Neural crest cell (in vitro differentiated cells): ENCODE measurements at regions not wholly inside any gene's neighbourhood (a gene's known extent, or its start where the extent isn't known, plus 50 kb on each side); places are given as distances from the start of the nearest gene placed in this dataset.

ENCODE experiments used
- DNase-seq: peaks from one replicate; pipeline ENCODE4 v3.0.0; 2021; ENCODE audit warnings: low read depth, mixed read lengths, low spot score
- H3K27ac Mint-ChIP-seq: one replicate; pipeline ENCODE4 v1.8.0; 2021; ENCODE audit warnings: mild to moderate bottlenecking, mixed read lengths; ENCODE audit not compliant: unreplicated experiment
- H3K27me3 Mint-ChIP-seq: 2 replicates; pipeline ENCODE4 v1.8.0; 2021; ENCODE audit warnings: low read depth, mild to moderate bottlenecking, mixed read lengths
- H3K36me3 Mint-ChIP-seq: 2 replicates; pipeline ENCODE4 v1.8.0; 2021; ENCODE audit warnings: low read depth, mild to moderate bottlenecking, mixed read lengths
- H3K4me1 Mint-ChIP-seq: 2 replicates; pipeline ENCODE4 v1.8.0; 2021; ENCODE audit warnings: mixed read lengths
- H3K4me3 Mint-ChIP-seq: one replicate; pipeline ENCODE4 v1.8.0; 2021; ENCODE audit warnings: mild to moderate bottlenecking, mixed read lengths
- H3K9me3 Mint-ChIP-seq: 2 replicates; pipeline ENCODE4 v1.8.0; 2021; ENCODE audit warnings: mixed read lengths
- CTCF ChIP-seq: fragments of 200-600 bp; sonication (generic); conservative IDR thresholded peaks from 2 replicates; pipeline ENCODE4 v1.5.0; 2021; ENCODE audit warnings: antibody characterized with exemption, mild to moderate bottlenecking

- Mint-ChIP-seq H3K4me3 (no peak overlapping the region), H3K27ac (no peak overlapping the region), H3K4me1 (peaks cover 3% of the 10 kb centered on the region), H3K36me3 (peaks cover 5% of the 10 kb centered on the region), H3K9me3 (peaks cover 15% of the 10 kb centered on the region), H3K27me3 (peaks cover 20% of the 10 kb centered on the region)
- TF ChIP-seq CTCF: no peak
- DNase-seq: no peak
Measured at GRCh38 chr22:19644314-19645223, 69.7 kb upstream of the SEPTIN5 start.

GRCh38 chr22:19645391-19645790 lies 68.9 kb upstream of the SEPTIN5 start:
- DNase-seq: no peak
- peaks cover 27% of the 10 kb centered on the region for H3K27me3 Mint-ChIP-seq
- no peak overlapping the region for H3K27ac Mint-ChIP-seq

GRCh38 chr22:19645905-19646304 lies 68.4 kb upstream of the SEPTIN5 start:
- peaks cover 3% of the 10 kb centered on the region for H3K4me1 Mint-ChIP-seq
- H3K36me3 Mint-ChIP-seq: peaks cover 5% of the 10 kb centered on the region
- no peak for DNase-seq
- no peak overlapping the region for H3K4me3 Mint-ChIP-seq
- H3K27me3 Mint-ChIP-seq: peaks cover 31% of the 10 kb centered on the region
- no peak for TF ChIP-seq CTCF
- no peak overlapping the region for H3K27ac Mint-ChIP-seq
- peaks cover 15% of the 10 kb centered on the region for H3K9me3 Mint-ChIP-seq

More at GRCh38 chr22:19645391-19645790, 68.9 kb upstream of the SEPTIN5 start:
- TF ChIP-seq CTCF: no peak
- H3K36me3 Mint-ChIP-seq: peaks cover 5% of the 10 kb centered on the region
- peaks cover 3% of the 10 kb centered on the region for H3K4me1 Mint-ChIP-seq
- H3K9me3 Mint-ChIP-seq: peaks cover 15% of the 10 kb centered on the region
- H3K4me3 Mint-ChIP-seq: no peak overlapping the region

GRCh38 chr22:19646383-19646782 lies 67.9 kb upstream of the SEPTIN5 start:
- Mint-ChIP-seq H3K27me3 (peaks cover 36% of the 10 kb centered on the region), H3K27ac (no peak overlapping the region), H3K4me3 (no peak overlapping the region), H3K36me3 (peaks cover 5% of the 10 kb centered on the region), H3K4me1 (no peaks in the 10 kb centered on the region), H3K9me3 (peaks cover 15% of the 10 kb centered on the region)
- no peak for TF ChIP-seq CTCF
- no peak for DNase-seq

GRCh38 chr22:19648419-19648929 lies 65.8 kb upstream of the SEPTIN5 start:
- Mint-ChIP-seq H3K27ac (no peak overlapping the region), H3K36me3 (peaks cover 5% of the 10 kb centered on the region), H3K27me3 (peaks cover 53% of the 10 kb centered on the region), H3K4me1 (no peaks in the 10 kb centered on the region), H3K9me3 (peaks cover 15% of the 10 kb centered on the region), H3K4me3 (no peak overlapping the region)
- DNase-seq: no peak
- no peak for TF ChIP-seq CTCF
